ENCODE measurements at regions not wholly inside any gene's neighbourhood (a gene's known extent, or its start where the extent isn't known, plus 50 kb on each side); places are given as distances from the start of the nearest gene placed in this dataset.

- peaks cover 6 to 11% of the 10 kb centered on the region in 2 experiments; a peak in 3 of 5 replicates for H3K27me3 ChIP-seq (ENCODE audit: control insufficient read depth in 1 of 2, insufficient read depth in 2 of 2, low read length in 2 of 2)
- 56% methylated on average over 6 of the region's 6 CpGs for WGBS (ENCODE audit: low lambda C conversion rate)
- H2AFZ ChIP-seq (ENCODE audit: low read length): no peak overlapping the region
- H3K79me2 ChIP-seq (ENCODE audit: insufficient read depth, low read length): no peaks in the 10 kb centered on the region
- H3K36me3 ChIP-seq (replicated peaks in 1 of 2; ENCODE audit: control insufficient read depth in 1 of 2, insufficient read depth in 2 of 2, low read length in 2 of 2): no peaks in the 10 kb centered on the region
- ATAC-seq: no peak
- no peaks in the 10 kb centered on the region for H4K20me1 ChIP-seq (ENCODE audit: insufficient read depth, low read length)
- in situ Hi-C loops (cut with HindIII; ENCODE audit: extremely low pct_ligation_motif_present, low pct_unique_long_range_greater_than_20kb) (no loop called here), intact Hi-C loops (cut with micrococcal nuclease; ENCODE audit: unreplicated experiment) (no loop called here)
- ChIA-PET CTCF (ENCODE audit: low intra/inter-chr PET ratio, low total read pairs) (no interaction called here), POLR2A (no interaction called here)
- no peak overlapping the region for H3K4me2 ChIP-seq (ENCODE audit: low read depth, low read length)
- H3K9ac ChIP-seq (ENCODE audit: insufficient read depth, low read depth, low read length): no peak overlapping the region
- no peak for DNase-seq (ENCODE audit: low spot score)
- no peak overlapping the region for H3K27ac ChIP-seq (ENCODE audit: extremely low read length, insufficient read depth, low read length)
- no peaks in the 10 kb centered on the region for H3K9me3 ChIP-seq (ENCODE audit: low read length)
- FAIRE-seq: no peak
- no TSS peak for BruUV-seq (replicated peaks)
- no peak overlapping the region for H3K4me3 ChIP-seq (replicated peaks in 1 of 3; ENCODE audit: insufficient read depth in 1 of 3, low read depth in 2 of 3, low read length in 3 of 3)
- H3K4me1 ChIP-seq (ENCODE audit: insufficient read depth, low read length): no peaks in the 10 kb centered on the region
- TF ChIP-seq GMEB2 (CRISPR knock-in tag; IDR thresholded peaks at IDR 0.05; ENCODE audit: low read depth) (no peak), SMARCE1 (IDR thresholded peaks at IDR 0.05; ENCODE audit: borderline replicate concordance) (no peak), ZNF235 (CRISPR knock-in tag; IDR thresholded peaks at IDR 0.05; ENCODE audit: borderline replicate concordance) (no peak), NFIC (IDR thresholded peaks at IDR 0.05; ENCODE audit: low read length) (no peak), DZIP1 (CRISPR knock-in tag; IDR thresholded peaks at IDR 0.05) (no peak), RARA (CRISPR knock-in tag; IDR thresholded peaks at IDR 0.05) (no peak), THAP8 (CRISPR knock-in tag; IDR thresholded peaks at IDR 0.05; ENCODE audit: borderline replicate concordance) (no peak), BHLHE40 (IDR thresholded peaks at IDR 0.05; ENCODE audit: low read length) (no peak), ZNF770 (CRISPR knock-in tag; IDR thresholded peaks at IDR 0.05) (no peak), ZNF879 (CRISPR knock-in tag; IDR thresholded peaks at IDR 0.05) (no peak), JARID2 (CRISPR knock-in tag; IDR thresholded peaks at IDR 0.05; ENCODE audit: insufficient replicate concordance) (no peak), ZNF83 (CRISPR knock-in tag; IDR thresholded peaks at IDR 0.05; ENCODE audit: borderline replicate concordance) (no peak), FOSL1 (CRISPR knock-in tag; IDR thresholded peaks at IDR 0.05; ENCODE audit: borderline replicate concordance) (no peak), MAX (IDR thresholded peaks at IDR 0.05) (no peak), ZFP1 (CRISPR knock-in tag; IDR thresholded peaks at IDR 0.05) (no peak), ZNF567 (CRISPR knock-in tag; IDR thresholded peaks at IDR 0.05; ENCODE audit: borderline replicate concordance) (no peak), ZNF629 (CRISPR knock-in tag; conservative IDR thresholded peaks at IDR 0.05) (no peak)
These were observed 216.4 kb upstream of the B3GAT1 start for GRCh38 chr11:134628426-134628825.
